GM18951 (cell line): ENCODE measurements at regions not wholly inside any gene's neighbourhood (a gene's known extent, or its start where the extent isn't known, plus 50 kb on each side); places are given as distances from the start of the nearest gene placed in this dataset.
"Not testable (repeated sequence)": the region's sequence is repeated elsewhere in the genome, so short reads cannot be mapped to it uniquely, and the experiment has no call there.

Source experiments
- POLR2A ChIP-seq: IDR thresholded peaks from 4 replicates; pipeline ENCODE4 v1.6.1; 2011; ENCODE audit warnings: mild to moderate bottlenecking; ENCODE audit not compliant: insufficient read length, insufficient read depth; ENCODE audit errors: extremely low read depth
- in situ Hi-C: fragments of 300-500 bp; cut with MboI; formaldehyde crosslinking; loops from one replicate; pipeline ENCODE4 v1.12.0; 2022; ENCODE audit warnings: low sequenced_read_pairs, mixed read lengths, inconsistent platforms; ENCODE audit not compliant: unreplicated experiment

DNA sequence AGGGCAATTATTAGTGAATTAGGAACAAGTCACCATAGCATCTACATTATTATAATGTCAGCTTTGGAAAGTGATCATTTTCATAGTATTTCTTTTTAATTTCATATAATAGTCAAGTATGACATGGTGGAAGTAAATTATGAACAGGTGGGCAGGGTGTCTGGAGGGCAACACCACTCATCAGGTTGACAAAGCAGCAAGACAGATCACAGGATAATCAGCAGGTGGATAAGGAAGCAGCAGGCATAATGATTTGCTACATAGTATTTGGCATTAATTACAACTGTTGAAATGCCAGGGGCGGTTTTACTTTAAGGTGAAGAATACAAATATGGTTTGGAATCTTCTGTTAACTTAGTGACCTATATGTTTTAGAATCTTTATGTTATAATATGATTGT, 1342.2 kb downstream of the PLA2G4A start:
- in situ Hi-C loops: no loop called here
- no peak for TF ChIP-seq POLR2A

DNA sequence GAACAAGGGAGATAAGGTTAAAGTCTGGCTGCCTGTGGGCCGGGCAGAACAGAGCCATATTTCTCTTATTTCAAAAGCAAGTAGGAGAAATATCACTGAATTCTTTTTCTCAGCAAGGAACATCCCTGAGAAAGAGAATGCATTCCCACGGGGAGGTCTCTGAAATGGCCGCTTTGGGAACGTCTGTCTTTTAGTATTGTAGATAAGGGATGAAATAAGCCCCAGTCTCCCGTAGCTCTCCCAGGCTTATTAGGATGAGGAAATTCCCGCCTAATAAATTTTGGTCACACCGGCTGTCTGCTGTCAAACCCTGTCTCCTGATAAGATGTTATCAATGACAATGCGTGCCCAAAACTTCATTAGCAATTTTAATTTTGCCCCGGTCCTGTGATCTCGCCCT, 1353.3 kb downstream of the PLA2G4A start:
- in situ Hi-C loops: not testable (repeated sequence)

GRCh38 chr1:188188317-188188716, 1359.6 kb downstream of the PLA2G4A start:
- in situ Hi-C loops: no loop called here
- TF ChIP-seq POLR2A: no peak

- in situ Hi-C loops: no loop called here
- no peak for TF ChIP-seq POLR2A
These were observed 1366.2 kb downstream of the PLA2G4A start for GRCh38 chr1:188194916-188195315.

DNA sequence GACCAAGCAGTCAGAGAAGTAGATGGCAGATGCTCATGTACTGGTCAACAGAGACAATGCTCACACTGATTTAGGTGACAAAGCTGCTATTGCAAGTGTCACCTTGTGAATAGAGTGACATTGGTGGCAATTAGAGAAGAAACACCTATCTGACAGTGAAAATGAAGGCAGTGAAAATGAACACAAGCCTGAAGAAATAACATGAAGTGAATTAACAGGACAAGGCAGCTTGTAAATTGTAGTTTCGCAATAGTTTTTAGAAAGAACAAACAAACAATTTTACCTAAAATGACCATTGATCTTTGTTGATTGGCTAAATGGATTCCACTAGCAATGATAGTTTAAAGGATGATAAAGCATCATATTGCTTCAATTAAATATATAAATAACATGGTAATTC, 1389.5 kb downstream of the PLA2G4A start:
- no peak for TF ChIP-seq POLR2A
- in situ Hi-C loops: no loop called here

DNA sequence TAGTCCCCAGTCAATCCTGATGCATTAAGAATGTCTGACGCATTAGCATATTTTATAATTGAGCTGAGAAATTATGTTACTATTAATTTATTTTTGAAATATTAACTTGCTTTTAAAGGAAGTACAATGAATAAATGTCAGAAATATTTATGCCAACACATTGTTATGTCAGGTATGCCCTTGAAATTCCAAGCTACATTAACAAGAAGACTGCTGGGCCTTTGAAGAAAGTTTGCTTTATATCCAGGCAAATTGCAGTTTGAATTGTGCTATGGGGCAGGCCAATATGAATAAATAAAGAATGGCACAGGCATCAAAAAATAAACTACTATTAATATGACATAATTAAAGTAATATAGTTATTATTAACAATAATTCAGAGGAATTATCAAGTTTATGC, 1391.3 kb downstream of the PLA2G4A start:
- TF ChIP-seq POLR2A: no peak
- in situ Hi-C loops: no loop called here

DNA sequence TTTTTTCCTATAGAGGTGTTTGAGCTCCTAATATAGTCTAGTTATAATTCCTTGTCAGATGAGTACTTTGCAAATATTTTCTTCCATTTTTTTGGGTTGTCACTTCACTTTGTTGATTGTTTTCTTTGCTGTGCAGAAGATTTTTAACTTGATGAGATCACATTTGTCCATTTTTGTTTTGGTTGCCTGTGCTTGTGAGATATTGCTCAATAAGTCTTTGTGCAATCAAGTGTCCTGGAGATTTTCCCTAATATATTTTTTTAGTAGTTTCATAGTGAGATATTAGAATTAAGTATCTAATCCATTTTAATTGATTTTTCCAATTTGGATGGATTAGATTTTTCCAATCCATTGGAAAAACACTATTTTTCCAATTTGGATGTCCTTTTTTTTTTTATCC, 1395.5 kb downstream of the PLA2G4A start:
- TF ChIP-seq POLR2A: no peak
- in situ Hi-C loops: no loop called here

DNA sequence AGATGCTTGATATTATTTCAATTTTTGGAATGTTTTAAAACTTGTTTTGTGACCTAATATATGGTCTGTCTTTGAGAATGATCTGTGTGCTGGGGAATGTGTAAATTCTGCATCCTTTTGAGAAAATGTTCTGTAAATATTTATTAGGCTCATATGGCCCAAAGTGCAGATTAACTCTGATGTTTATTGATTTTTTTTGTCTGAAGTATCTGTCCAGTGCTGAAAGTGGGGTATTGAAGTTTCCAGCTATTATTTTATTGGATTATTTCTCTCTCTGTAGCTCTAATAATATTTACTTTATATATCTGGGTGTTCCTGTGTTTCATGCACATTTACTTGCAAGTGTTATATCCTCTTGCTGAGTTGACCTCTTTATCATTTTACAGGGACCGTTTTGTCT, 1397.2 kb downstream of the PLA2G4A start:
- TF ChIP-seq POLR2A: no peak
- in situ Hi-C loops: no loop called here

- in situ Hi-C loops: no loop called here
- TF ChIP-seq POLR2A: no peak
These were observed 1399.9 kb downstream of the PLA2G4A start for GRCh38 chr1:188228623-188229022.

- TF ChIP-seq POLR2A: no peak
- in situ Hi-C loops: no loop called here
These were observed 1409.0 kb downstream of the PLA2G4A start for GRCh38 chr1:188237573-188238348.

DNA sequence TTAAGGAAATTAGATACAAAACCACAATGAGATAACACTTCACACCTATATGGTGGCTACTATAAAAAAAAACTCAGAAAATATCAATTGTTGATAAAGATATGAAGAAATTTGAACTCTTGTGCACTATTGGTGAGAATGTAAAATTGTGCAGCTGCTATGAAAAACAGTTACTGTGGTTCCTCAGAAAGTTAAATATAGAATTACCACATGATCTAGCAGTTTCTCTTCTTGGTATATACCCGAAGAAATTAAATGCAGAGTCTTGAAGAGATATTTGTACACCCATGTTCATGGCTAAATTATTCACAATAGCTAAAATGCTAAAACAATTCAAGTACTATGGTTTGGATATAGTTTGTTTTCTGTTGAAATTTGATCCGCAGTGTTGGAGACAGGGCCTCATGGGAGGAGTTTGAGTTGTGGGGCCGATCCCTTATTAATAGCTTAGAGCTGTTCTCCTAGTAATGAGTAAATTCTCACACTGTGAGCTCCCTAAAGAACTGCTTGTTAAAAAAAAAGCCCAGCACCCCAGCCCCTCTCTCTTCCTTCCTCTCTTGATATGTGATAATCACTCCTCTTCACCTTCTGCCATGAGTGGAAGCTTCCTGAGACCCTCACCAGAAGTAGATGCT, 1412.1 kb downstream of the PLA2G4A start:
- in situ Hi-C loops: no loop called here
- no peak for TF ChIP-seq POLR2A

DNA sequence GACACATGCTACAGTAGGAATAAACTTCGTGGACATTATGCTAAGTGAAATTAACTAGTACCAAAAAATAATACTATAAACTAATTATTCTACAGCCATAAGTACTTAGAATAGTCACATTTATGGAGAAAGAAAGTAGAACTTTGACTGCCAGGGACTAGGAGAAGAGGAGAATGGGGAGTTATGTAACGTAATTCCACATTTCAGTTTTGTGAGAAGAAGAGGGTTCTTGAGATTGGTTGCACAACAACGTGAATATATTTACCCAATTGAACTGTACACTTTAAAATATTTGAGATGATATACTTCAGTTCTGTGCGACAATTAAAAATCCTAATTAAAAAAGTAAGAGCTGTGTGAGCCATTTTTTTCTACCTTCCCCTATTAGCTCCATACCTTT, 1412.9 kb downstream of the PLA2G4A start:
- in situ Hi-C loops: no loop called here
- TF ChIP-seq POLR2A: no peak

DNA sequence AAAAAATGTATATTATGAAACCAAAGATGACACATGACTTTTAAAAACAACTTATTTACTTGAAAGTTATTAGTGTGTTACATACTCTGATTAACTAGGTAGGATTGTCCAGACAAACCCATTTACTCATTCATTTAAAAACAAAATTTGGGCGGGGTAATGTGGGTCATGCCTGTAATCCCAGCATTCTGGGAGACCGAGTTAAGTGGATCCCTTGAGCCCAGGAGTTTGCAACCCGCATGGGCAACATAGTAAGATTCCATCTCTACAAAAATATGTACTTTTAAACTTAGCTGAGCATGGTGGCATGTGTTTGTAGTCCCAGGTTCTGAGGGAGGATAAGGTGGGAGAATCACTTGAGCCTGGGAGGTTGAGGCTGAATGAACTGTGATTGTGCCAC, 1414.7 kb downstream of the PLA2G4A start:
- in situ Hi-C loops: no loop called here
- TF ChIP-seq POLR2A: no peak

DNA sequence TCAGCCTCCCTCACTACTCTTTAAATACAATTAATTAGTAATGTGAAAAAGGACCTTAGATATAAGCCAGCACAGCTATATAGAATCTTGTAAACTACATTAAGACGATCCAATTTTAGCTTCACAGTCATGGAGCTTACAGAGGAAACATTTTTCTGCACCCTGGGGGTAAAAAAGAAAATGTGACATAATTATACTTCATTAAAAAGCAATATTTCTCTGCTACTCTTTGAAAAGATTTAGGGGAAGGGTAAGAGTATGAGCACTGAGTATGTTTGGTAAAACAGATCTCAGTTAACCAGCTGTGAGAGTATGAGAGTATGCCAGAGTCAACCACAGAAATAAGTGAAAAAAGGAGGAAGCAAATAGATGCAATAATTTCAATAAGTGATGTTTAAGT, 1415.9 kb downstream of the PLA2G4A start:
- in situ Hi-C loops: no loop called here
- TF ChIP-seq POLR2A: no peak
